Body of pancreas (tissue), 4 donors: ENCODE measurements at regions not wholly inside any gene's neighbourhood (a gene's known extent, or its start where the extent isn't known, plus 50 kb on each side); places are given as distances from the start of the nearest gene placed in this dataset.

Experiments
- ATAC-seq: fragments of 150-250 bp; one replicate; pipeline ENCODE4 v1.9.1; 2016
- DNase-seq, 4 donors: peaks; one replicate each; pipeline ENCODE4 v3.0.0-alpha.2; 2019
- H3K27ac ChIP-seq, 4 donors: fragments of 200-600 bp; sonication (generic); 1 replicate in 3 of 4; 2 replicates in 1 of 4; pipeline versions ENCODE4 v1.5.1 to v1.6.1; 2016 to 2019; ENCODE audit warnings: mild to moderate bottlenecking in 1 of 4, mixed read lengths in 1 of 4, moderate library complexity in 1 of 4
- H3K27me3 ChIP-seq, 2 donors: fragments of 200-600 bp; sonication (generic); one replicate each; pipeline ENCODE4 v1.6.0; 2016; ENCODE audit warnings: mild to moderate bottlenecking in 1 of 2
- H3K36me3 ChIP-seq, 2 donors: fragments of 200-600 bp; sonication (generic); replicated peaks in 1 of 2; 2 replicates each; pipeline ENCODE4 v1.5.1; 2016; ENCODE audit warnings: low read depth in 2 of 2; ENCODE audit not compliant: insufficient read depth in 1 of 2
- H3K4me1 ChIP-seq: fragments of 200-600 bp; sonication (generic); one replicate; pipeline ENCODE4 v1.6.0; 2016
- H3K4me3 ChIP-seq, 2 donors: fragments of 200-600 bp; sonication (generic); 1 replicate in 1 of 2; 2 replicates in 1 of 2; pipeline ENCODE4 v1.5.1; 2016 to 2019
- H3K9me3 ChIP-seq, 3 donors: fragments of 200-600 bp; sonication (generic); 1 replicate in 2 of 3; 2 replicates in 1 of 3; pipeline ENCODE4 v1.5.1; 2016
- POLR2A ChIP-seq, 3 donors: fragments of 450-650 bp; IDR thresholded peaks; one replicate each; pipeline ENCODE4 v1.6.1; 2016; ENCODE audit warnings: antibody characterized with exemption in 3 of 3, mild to moderate bottlenecking in 2 of 3
- WGBS, 2 donors: methylation state at CpG; one replicate each; pipeline ENCODE4 v1.1.5; 2017; 5-methylcytosine and 5-hydroxymethylcytosine counted together
- intact Hi-C: fragments of 100-400 bp; cut with DNase I; formaldehyde crosslinking; loops from one replicate; pipeline ENCODE4 v1.15.1; 2023
- TF ChIP-seq, protein P1 (sequence below), 7 experiments: fragments of 450-650 bp in 4 of 7; fragments of 200-600 bp in 3 of 7; sonication (generic) in 3 of 7; IDR thresholded peaks; one replicate each; pipeline ENCODE4 v1.5.1; 2016 to 2019; ENCODE audit warnings: antibody characterized with exemption in 7 of 7

DNA sequence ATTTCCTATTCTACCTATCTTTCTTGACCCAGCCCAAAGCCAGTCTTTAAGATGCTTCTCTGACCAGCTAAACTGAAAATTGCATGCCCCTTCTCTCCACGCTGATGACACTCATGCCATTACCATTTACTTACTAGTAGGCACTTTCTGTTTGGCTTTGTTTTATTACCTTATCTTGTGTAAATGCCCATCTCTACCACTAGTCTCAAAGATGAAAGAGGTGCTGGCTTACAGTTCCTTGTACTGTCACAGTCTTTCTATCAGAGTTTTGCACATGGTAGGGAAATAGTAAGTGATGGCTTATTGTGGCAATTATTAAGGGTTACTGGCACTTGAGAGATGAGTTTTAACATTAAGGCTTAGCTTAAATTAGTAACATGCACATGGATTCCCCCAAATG lies 352.1 kb downstream of the RBM43 start:
- WGBS, 2 donors: 42 to 50% methylated on average over 1 of the region's 1 CpG
- H3K36me3 ChIP-seq: no peaks in the 10 kb centered on the region
- H3K4me1 ChIP-seq: no peaks in the 10 kb centered on the region
- ATAC-seq (no peak), DNase-seq (no peak)
- H3K27me3 ChIP-seq: no peaks in the 10 kb centered on the region
- H3K4me3 ChIP-seq: no peak overlapping the region
- TF ChIP-seq, protein P1, sequence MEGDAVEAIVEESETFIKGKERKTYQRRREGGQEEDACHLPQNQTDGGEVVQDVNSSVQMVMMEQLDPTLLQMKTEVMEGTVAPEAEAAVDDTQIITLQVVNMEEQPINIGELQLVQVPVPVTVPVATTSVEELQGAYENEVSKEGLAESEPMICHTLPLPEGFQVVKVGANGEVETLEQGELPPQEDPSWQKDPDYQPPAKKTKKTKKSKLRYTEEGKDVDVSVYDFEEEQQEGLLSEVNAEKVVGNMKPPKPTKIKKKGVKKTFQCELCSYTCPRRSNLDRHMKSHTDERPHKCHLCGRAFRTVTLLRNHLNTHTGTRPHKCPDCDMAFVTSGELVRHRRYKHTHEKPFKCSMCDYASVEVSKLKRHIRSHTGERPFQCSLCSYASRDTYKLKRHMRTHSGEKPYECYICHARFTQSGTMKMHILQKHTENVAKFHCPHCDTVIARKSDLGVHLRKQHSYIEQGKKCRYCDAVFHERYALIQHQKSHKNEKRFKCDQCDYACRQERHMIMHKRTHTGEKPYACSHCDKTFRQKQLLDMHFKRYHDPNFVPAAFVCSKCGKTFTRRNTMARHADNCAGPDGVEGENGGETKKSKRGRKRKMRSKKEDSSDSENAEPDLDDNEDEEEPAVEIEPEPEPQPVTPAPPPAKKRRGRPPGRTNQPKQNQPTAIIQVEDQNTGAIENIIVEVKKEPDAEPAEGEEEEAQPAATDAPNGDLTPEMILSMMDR (IDR thresholded peaks at IDR 0.05): no peak
- TF ChIP-seq POLR2A (IDR thresholded peaks at IDR 0.05): no peak
- intact Hi-C loops: no loop called here
- H3K9me3 ChIP-seq: no peaks in the 10 kb centered on the region
- H3K27ac ChIP-seq: no peak overlapping the region

DNA sequence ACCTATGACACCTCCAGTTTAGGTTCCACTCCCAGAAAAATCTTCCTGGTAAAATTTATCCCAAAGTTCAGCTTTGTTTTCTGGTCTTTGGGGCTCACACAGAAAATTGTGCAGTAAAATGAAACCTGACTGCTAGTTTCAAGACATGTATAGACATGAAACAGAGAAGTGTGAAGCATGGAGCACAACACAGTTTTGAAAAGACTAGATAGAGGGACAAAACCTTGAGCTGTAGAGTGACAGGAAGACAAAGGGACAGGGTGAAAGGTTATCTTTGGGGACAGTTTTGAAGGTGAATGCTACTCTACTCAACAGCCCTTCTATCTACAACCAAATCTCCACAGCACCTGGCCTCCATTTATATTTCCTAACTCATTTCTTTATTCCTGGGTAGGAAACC lies 352.6 kb downstream of the RBM43 start:
- no peak overlapping the region for H3K4me3 ChIP-seq
- ATAC-seq (no peak), DNase-seq (no peak)
- H3K27me3 ChIP-seq: no peaks in the 10 kb centered on the region
- TF ChIP-seq, protein P1 (IDR thresholded peaks at IDR 0.05): no peak
- TF ChIP-seq POLR2A (IDR thresholded peaks at IDR 0.05): no peak
- intact Hi-C loops: no loop called here
- H3K9me3 ChIP-seq: no peaks in the 10 kb centered on the region
- H3K27ac ChIP-seq: no peak overlapping the region
- no peaks in the 10 kb centered on the region for H3K4me1 ChIP-seq
- no peaks in the 10 kb centered on the region for H3K36me3 ChIP-seq

DNA sequence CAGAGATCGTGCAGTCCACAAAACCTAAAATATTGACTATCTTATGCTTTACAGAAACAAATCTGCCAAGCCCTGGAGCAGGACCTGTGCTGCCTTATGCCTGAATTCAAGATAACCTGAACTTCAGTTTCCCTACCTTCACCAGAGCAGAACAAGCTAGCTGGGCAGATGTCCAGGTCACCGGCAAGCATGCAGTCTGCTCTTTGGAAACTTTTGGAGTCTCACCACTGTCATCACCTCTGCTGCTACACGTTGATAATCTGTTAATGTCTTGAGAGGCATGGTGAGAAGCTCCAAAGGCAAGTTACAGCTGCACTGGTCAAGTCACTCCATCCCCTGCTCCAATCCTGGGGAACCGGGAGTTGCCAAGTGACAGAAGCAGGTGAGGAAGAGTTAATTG lies 354.2 kb downstream of the RBM43 start:
- Histone ChIP-seq H3K36me3 (no peaks in the 10 kb centered on the region), H3K9me3 (no peaks in the 10 kb centered on the region), H3K4me3 (no peak overlapping the region), H3K4me1 (no peaks in the 10 kb centered on the region), H3K27ac (no peak overlapping the region), H3K27me3 (no peaks in the 10 kb centered on the region)
- intact Hi-C loops: no loop called here
- DNase-seq (no peak), ATAC-seq (no peak)
- TF ChIP-seq, protein P1 (IDR thresholded peaks at IDR 0.05): no peak
- TF ChIP-seq POLR2A (IDR thresholded peaks at IDR 0.05): no peak
- WGBS, 2 donors: 44 to 57% methylated on average over 4 of the region's 4 CpGs

DNA sequence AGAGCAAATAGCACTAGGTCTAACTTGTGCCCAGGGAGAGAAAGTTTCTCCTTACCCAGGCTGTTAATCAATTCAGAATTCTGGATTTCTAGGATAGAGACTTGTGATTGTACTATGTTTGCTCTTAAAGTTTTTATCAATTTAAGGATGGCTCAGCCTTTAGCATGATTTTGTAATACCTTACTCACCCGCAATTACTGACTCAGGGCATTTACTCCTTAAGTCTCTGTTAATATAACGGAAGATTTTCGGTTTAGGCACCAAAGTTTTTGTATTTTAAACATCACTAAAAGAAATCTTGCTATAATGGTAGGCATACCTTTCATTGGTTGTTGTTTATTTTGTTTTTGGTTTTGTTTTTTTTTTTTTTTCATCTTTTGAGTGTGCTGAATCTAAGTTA lies 358.2 kb downstream of the RBM43 start:
- ATAC-seq (no peak), DNase-seq (no peak)
- Histone ChIP-seq H3K36me3 (no peaks in the 10 kb centered on the region), H3K27ac (no peak overlapping the region), H3K9me3 (no peaks in the 10 kb centered on the region), H3K27me3 (no peaks in the 10 kb centered on the region), H3K4me1 (no peaks in the 10 kb centered on the region), H3K4me3 (no peak overlapping the region)
- TF ChIP-seq, protein P1 (IDR thresholded peaks at IDR 0.05): no peak
- no peak for TF ChIP-seq POLR2A (IDR thresholded peaks at IDR 0.05)
- intact Hi-C loops: no loop called here
- 41 to 69% methylated on average over 3 of the region's 3 CpGs for WGBS, 2 donors

DNA sequence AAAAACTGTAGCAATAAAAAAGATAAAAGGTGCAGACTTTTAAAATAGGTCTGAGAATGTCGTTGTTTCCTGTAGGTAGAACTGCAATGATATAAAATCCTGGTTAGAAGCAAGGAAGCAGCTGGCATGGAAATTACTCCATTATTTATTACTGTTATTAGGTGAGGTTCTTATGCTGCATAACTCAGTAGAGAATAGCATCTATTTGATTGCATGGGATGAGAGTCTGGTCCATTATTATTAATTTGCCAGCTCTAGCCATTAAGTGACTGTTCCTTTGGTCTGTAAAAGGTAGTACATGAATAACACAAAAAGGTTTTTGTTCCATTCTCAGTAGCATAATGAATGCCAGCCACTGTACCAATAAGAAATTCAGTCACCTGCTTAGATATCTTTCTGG lies 358.6 kb downstream of the RBM43 start:
- Histone ChIP-seq H3K4me1 (no peaks in the 10 kb centered on the region), H3K27ac (no peak overlapping the region), H3K9me3 (no peaks in the 10 kb centered on the region), H3K4me3 (no peak overlapping the region), H3K36me3 (no peaks in the 10 kb centered on the region), H3K27me3 (no peaks in the 10 kb centered on the region)
- intact Hi-C loops: no loop called here
- 48 to 64% methylated on average over 1 of the region's 1 CpG for WGBS, 2 donors
- TF ChIP-seq POLR2A (IDR thresholded peaks at IDR 0.05): no peak
- TF ChIP-seq, protein P1 (IDR thresholded peaks at IDR 0.05): no peak
- no peak for ATAC-seq
- no peak for DNase-seq
